ENCODE measurements at regions not wholly inside any gene's neighbourhood (a gene's known extent, or its start where the extent isn't known, plus 50 kb on each side); places are given as distances from the start of the nearest gene placed in this dataset.
"Not testable (repeated sequence)": the region's sequence is repeated elsewhere in the genome, so short reads cannot be mapped to it uniquely, and the experiment has no call there.

- DNase-seq (ENCODE audit: low read depth): no peak
Measured at GRCh38 chr2:7852546-7852945, 829.3 kb upstream of the ID2 start.

- DNase-seq (ENCODE audit: low read depth): no peak
Measured at GRCh38 chr2:7857904-7858303, 824.0 kb upstream of the ID2 start.

GRCh38 chr2:7858624-7859023 is 823.2 kb upstream of the ID2 start:
- DNase-seq (ENCODE audit: low read depth): no peak

GRCh38 chr2:7860693-7861092 is 821.2 kb upstream of the ID2 start:
- no peak for DNase-seq (ENCODE audit: low read depth)

- no peak for DNase-seq (ENCODE audit: low read depth)
Measured at GRCh38 chr2:7861910-7862702, 819.8 kb upstream of the ID2 start.

GRCh38 chr2:7866104-7866503 is 815.8 kb upstream of the ID2 start:
- DNase-seq (ENCODE audit: low read depth): no peak

GRCh38 chr2:7866825-7867224 is 815.0 kb upstream of the ID2 start:
- no peak for DNase-seq (ENCODE audit: low read depth)

GRCh38 chr2:7867867-7868266 is 814.0 kb upstream of the ID2 start:
- no peak for DNase-seq (ENCODE audit: low read depth)

- DNase-seq (ENCODE audit: low read depth): no peak
Measured at GRCh38 chr2:7868836-7869235, 813.0 kb upstream of the ID2 start.

GRCh38 chr2:7876445-7876844 is 805.4 kb upstream of the ID2 start:
- not testable (repeated sequence) for DNase-seq (ENCODE audit: low read depth)

GRCh38 chr2:7878266-7878665 is 803.6 kb upstream of the ID2 start:
- DNase-seq (ENCODE audit: low read depth): not testable (repeated sequence)

GRCh38 chr2:7878786-7879482 is 802.9 kb upstream of the ID2 start:
- no peak for DNase-seq (ENCODE audit: low read depth)

GRCh38 chr2:7879483-7879835 is 802.4 kb upstream of the ID2 start:
- DNase-seq (ENCODE audit: low read depth): no peak

- no peak for DNase-seq (ENCODE audit: low read depth)
Measured at GRCh38 chr2:7880126-7880525, 801.7 kb upstream of the ID2 start.

GRCh38 chr2:7880566-7880965 is 801.3 kb upstream of the ID2 start:
- DNase-seq (ENCODE audit: low read depth): no peak

GRCh38 chr2:7881063-7881462 is 800.8 kb upstream of the ID2 start:
- DNase-seq (ENCODE audit: low read depth): no peak

- DNase-seq (ENCODE audit: low read depth): no peak
Measured at GRCh38 chr2:7881466-7881865, 800.4 kb upstream of the ID2 start.

- DNase-seq (ENCODE audit: low read depth): no peak
Measured at GRCh38 chr2:7882296-7882695, 799.6 kb upstream of the ID2 start.

GRCh38 chr2:7884338-7884737 is 797.5 kb upstream of the ID2 start:
- no peak for DNase-seq (ENCODE audit: low read depth)

- no peak for DNase-seq (ENCODE audit: low read depth)
Measured at GRCh38 chr2:7886666-7887065, 795.2 kb upstream of the ID2 start.

GRCh38 chr2:7887441-7887840 is 794.4 kb upstream of the ID2 start:
- no peak for DNase-seq (ENCODE audit: low read depth)

GRCh38 chr2:7888876-7889275 is 793.0 kb upstream of the ID2 start:
- DNase-seq (ENCODE audit: low read depth): no peak

GRCh38 chr2:7891312-7891711 is 790.5 kb upstream of the ID2 start:
- DNase-seq (ENCODE audit: low read depth): no peak

- no peak for DNase-seq (ENCODE audit: low read depth)
Measured at GRCh38 chr2:7895289-7895688, 786.6 kb upstream of the ID2 start.

All from CMK (cell line).